ENCODE measurements at regions not wholly inside any gene's neighbourhood (a gene's known extent, or its start where the extent isn't known, plus 50 kb on each side); places are given as distances from the start of the nearest gene placed in this dataset.

DNA sequence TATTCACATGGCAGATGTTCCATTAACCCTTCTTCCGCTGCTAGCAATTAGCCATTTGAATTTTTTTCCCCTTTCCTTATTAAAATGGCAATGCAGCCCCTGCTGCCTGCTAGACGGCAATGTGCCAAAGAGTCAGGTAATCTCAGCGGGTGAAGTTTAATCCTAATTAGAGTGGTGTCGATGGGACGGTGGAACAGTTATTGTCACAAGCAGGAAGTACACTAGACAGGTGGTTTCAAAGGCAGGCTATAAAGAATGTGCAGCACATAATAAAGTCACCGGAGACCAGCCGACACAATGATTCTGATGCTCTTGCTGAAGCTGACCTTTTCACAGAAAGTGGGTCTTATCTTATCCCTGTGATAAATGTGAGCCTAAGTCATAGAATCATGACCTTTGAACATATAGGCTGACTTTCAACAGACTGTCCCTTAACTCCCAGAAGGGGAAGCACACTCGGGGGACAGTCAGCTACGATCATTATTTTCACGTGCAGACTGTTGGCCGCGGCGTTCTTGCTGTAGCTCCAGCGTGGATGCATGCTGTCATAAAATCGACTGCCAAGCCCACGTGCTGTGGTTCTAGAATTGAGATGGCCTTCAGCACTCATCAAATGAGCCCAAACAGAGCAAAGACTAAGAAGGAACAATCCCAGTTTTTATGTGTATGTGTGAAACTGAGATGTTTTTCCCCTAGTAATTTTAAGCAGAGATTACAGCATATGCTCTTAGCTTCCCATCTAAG lies 926.2 kb upstream of the SOX11 start:
- TF ChIP-seq, protein P1, sequence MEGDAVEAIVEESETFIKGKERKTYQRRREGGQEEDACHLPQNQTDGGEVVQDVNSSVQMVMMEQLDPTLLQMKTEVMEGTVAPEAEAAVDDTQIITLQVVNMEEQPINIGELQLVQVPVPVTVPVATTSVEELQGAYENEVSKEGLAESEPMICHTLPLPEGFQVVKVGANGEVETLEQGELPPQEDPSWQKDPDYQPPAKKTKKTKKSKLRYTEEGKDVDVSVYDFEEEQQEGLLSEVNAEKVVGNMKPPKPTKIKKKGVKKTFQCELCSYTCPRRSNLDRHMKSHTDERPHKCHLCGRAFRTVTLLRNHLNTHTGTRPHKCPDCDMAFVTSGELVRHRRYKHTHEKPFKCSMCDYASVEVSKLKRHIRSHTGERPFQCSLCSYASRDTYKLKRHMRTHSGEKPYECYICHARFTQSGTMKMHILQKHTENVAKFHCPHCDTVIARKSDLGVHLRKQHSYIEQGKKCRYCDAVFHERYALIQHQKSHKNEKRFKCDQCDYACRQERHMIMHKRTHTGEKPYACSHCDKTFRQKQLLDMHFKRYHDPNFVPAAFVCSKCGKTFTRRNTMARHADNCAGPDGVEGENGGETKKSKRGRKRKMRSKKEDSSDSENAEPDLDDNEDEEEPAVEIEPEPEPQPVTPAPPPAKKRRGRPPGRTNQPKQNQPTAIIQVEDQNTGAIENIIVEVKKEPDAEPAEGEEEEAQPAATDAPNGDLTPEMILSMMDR (IDR thresholded peaks at IDR 0.05; ENCODE audit: borderline replicate concordance, extremely low read depth, low read length, poor library complexity, severe bottlenecking) = no peak
- no peak for TF ChIP-seq EZH2 (IDR thresholded peaks at IDR 0.05; ENCODE audit: borderline replicate concordance, low read depth, low read length, severe bottlenecking)

All from DND-41 (cell line).